Spleen (tissue), 11 donors: ENCODE measurements at regions not wholly inside any gene's neighbourhood (a gene's known extent, or its start where the extent isn't known, plus 50 kb on each side); places are given as distances from the start of the nearest gene placed in this dataset.

Source experiments
- DNase-seq: peaks from one replicate; pipeline ENCODE4 v3.0.0-alpha.2; 2020
- H3K27ac ChIP-seq, 8 donors: fragments of 200-600 bp; sonication (generic) in 7 of 8; 1 replicate in 4 of 8; 2 replicates in 4 of 8; pipeline versions ENCODE4 v1.5.0 to v1.8.0; 2016 to 2021; ENCODE audit warnings: inconsistent platforms in 4 of 8, mild to moderate bottlenecking in 4 of 8, moderate library complexity in 1 of 8
- H3K27me3 ChIP-seq, 7 donors: fragments of 200-600 bp; sonication (generic) in 6 of 7; replicated peaks in 1 of 7; 1 replicate in 4 of 7; 2 replicates in 3 of 7; pipeline versions ENCODE4 v1.5.0 to v1.8.0; 2016 to 2021; ENCODE audit warnings: inconsistent platforms in 3 of 7, mild to moderate bottlenecking in 1 of 7
- H3K36me3 ChIP-seq, 6 donors: fragments of 200-600 bp; sonication (generic) in 5 of 6; 1 replicate in 4 of 6; 2 replicates in 2 of 6; pipeline versions ENCODE4 v1.5.0 to v1.8.0; 2016 to 2021; ENCODE audit warnings: inconsistent platforms in 2 of 6
- H3K4me1 ChIP-seq, 6 donors: fragments of 200-600 bp; sonication (generic) in 5 of 6; 1 replicate in 3 of 6; 2 replicates in 3 of 6; pipeline versions ENCODE4 v1.5.0 to v1.8.0; 2016 to 2021; ENCODE audit warnings: inconsistent platforms in 3 of 6
- H3K4me3 ChIP-seq, 8 donors: fragments of 200-600 bp; sonication (generic) in 7 of 8; 1 replicate in 4 of 8; 2 replicates in 4 of 8; pipeline versions ENCODE4 v1.5.0 to v1.8.0; 2016 to 2021; ENCODE audit warnings: inconsistent platforms in 4 of 8, mild to moderate bottlenecking in 4 of 8, moderate library complexity in 2 of 8
- H3K9me3 ChIP-seq, 8 donors: fragments of 200-600 bp; sonication (generic) in 7 of 8; 1 replicate in 4 of 8; 2 replicates in 4 of 8; pipeline versions ENCODE4 v1.5.0 to v1.8.0; 2016 to 2021; ENCODE audit warnings: inconsistent platforms in 4 of 8
- CTCF ChIP-seq, 11 experiments: fragments of 200-600 bp in 7 of 11; fragments of 450-650 bp in 4 of 11; sonication (generic) in 4 of 11; IDR thresholded peaks in 8 of 11; conservative IDR thresholded peaks in 3 of 11; 1 replicate in 7 of 11; 2 replicates in 4 of 11; pipeline versions ENCODE4 v1.4.0 to v1.8.0; 2016 to 2021; ENCODE audit warnings: antibody characterized with exemption in 11 of 11, inconsistent platforms in 4 of 11, mild to moderate bottlenecking in 1 of 11
- POLR2A ChIP-seq, 3 donors: fragments of 450-650 bp; IDR thresholded peaks; one replicate each; pipeline ENCODE4 v1.5.1; 2017; ENCODE audit warnings: antibody characterized with exemption in 3 of 3, mild to moderate bottlenecking in 1 of 3
- POLR2AphosphoS5 ChIP-seq, 3 donors: sonication (generic); formaldehyde crosslinking; IDR thresholded peaks; one replicate each; pipeline ENCODE4 v1.5.1; 2017; ENCODE audit warnings: antibody characterized with exemption in 3 of 3
- WGBS, 5 donors: extraction: QIAGEN DNeasy Blood & Tissue Kit in 3 of 5; methylation state at CpG; one replicate each; pipeline versions ENCODE4 v1.1.5 to v1.1.7; 2013 to 2018; 5-methylcytosine and 5-hydroxymethylcytosine counted together
- intact Hi-C: fragments of 100-400 bp; cut with DNase I; formaldehyde crosslinking; loops from one replicate; pipeline ENCODE4 v1.15.0; 2023; ENCODE audit warnings: low total_unique reads
- donor health status: healthy with polysubstance abuse.
- donor health status: DM: no; HTN: no; CAD: no; lungs with moderate emphysema.
- donor health status: DM: no; HTN: no; CAD: no.
- donor health status: Bipolar disorder and iron deficiency.
- donor health status: healthy.
- donor health status: DM: no; HTN: no; CAD: no.
- donor health status: DM: yes; HTN: yes; CAD: no.

- Histone ChIP-seq H3K27me3 (peaks cover 0 to 6% (median 0%) of the 10 kb centered on the region in 7 donors), H3K4me1 (no peaks in the 10 kb centered on the region), H3K4me3 (no peak overlapping the region), H3K36me3 (no peaks in the 10 kb centered on the region), H3K27ac (no peak overlapping the region), H3K9me3 (peaks cover 0 to 11% (median 0%) of the 10 kb centered on the region in 8 donors)
- DNase-seq, result no peak
- intact Hi-C loops, result no loop called here
- TF ChIP-seq POLR2A (IDR thresholded peaks at IDR 0.05), result no peak
- TF ChIP-seq POLR2AphosphoS5 (IDR thresholded peaks at IDR 0.05), result no peak
- no peak for TF ChIP-seq CTCF (IDR thresholded peaks at IDR 0.05 in 8 of 11, conservative IDR thresholded peaks at IDR 0.05 in 3 of 11)
- 67 to 85% (median 78%) methylated on average over 3 of the region's 3 CpGs for WGBS, 5 donors
These were observed 63.5 kb upstream of the RELN start for GRCh38 chr7:104052979-104053378.

GRCh38 chr7:104048055-104048454, 58.6 kb upstream of the RELN start:
- H3K4me3 ChIP-seq, result no peak overlapping the region
- no peak for DNase-seq
- no peaks in the 10 kb centered on the region for H3K9me3 ChIP-seq
- no peaks in the 10 kb centered on the region for H3K27me3 ChIP-seq
- H3K4me1 ChIP-seq, result no peaks in the 10 kb centered on the region
- intact Hi-C loops, result no loop called here
- H3K27ac ChIP-seq, result no peak overlapping the region
- no peaks in the 10 kb centered on the region for H3K36me3 ChIP-seq
- no peak for TF ChIP-seq POLR2AphosphoS5 (IDR thresholded peaks at IDR 0.05)
- no peak for TF ChIP-seq POLR2A (IDR thresholded peaks at IDR 0.05)
- no peak for TF ChIP-seq CTCF (IDR thresholded peaks at IDR 0.05 in 8 of 11, conservative IDR thresholded peaks at IDR 0.05 in 3 of 11)
- 46 to 67% (median 53%) methylated on average over 2 of the region's 2 CpGs for WGBS, 5 donors

GRCh38 chr7:104045183-104045582, 55.7 kb upstream of the RELN start:
- TF ChIP-seq CTCF (IDR thresholded peaks at IDR 0.05 in 8 of 11, conservative IDR thresholded peaks at IDR 0.05 in 3 of 11), result no peak
- TF ChIP-seq POLR2AphosphoS5 (IDR thresholded peaks at IDR 0.05), result no peak
- TF ChIP-seq POLR2A (IDR thresholded peaks at IDR 0.05), result no peak
- Histone ChIP-seq H3K36me3 (no peaks in the 10 kb centered on the region), H3K27me3 (no peaks in the 10 kb centered on the region), H3K4me3 (no peak overlapping the region), H3K9me3 (no peaks in the 10 kb centered on the region), H3K27ac (no peak overlapping the region), H3K4me1 (no peaks in the 10 kb centered on the region)
- 66 to 93% (median 80%) methylated on average over 3 of the region's 3 CpGs for WGBS, 5 donors
- no peak for DNase-seq
- intact Hi-C loops, result no loop called here

GRCh38 chr7:104040666-104041065, 51.2 kb upstream of the RELN start:
- Histone ChIP-seq H3K4me1 (no peaks in the 10 kb centered on the region), H3K27me3 (no peaks in the 10 kb centered on the region), H3K27ac (no peak overlapping the region), H3K36me3 (no peaks in the 10 kb centered on the region), H3K9me3 (no peaks in the 10 kb centered on the region), H3K4me3 (no peak overlapping the region)
- 49 to 61% (median 56%) methylated on average over 7 of the region's 7 CpGs for WGBS, 5 donors
- no peak for DNase-seq
- TF ChIP-seq POLR2A (IDR thresholded peaks at IDR 0.05), result no peak
- TF ChIP-seq CTCF (IDR thresholded peaks at IDR 0.05 in 8 of 11, conservative IDR thresholded peaks at IDR 0.05 in 3 of 11), result no peak
- TF ChIP-seq POLR2AphosphoS5 (IDR thresholded peaks at IDR 0.05), result no peak
- intact Hi-C loops, result no loop called here
